Osteocyte (in vitro differentiated cells): ENCODE measurements at regions not wholly inside any gene's neighbourhood (a gene's known extent, or its start where the extent isn't known, plus 50 kb on each side); places are given as distances from the start of the nearest gene placed in this dataset.

ENCODE experiments used
- DNase-seq: peaks from one replicate; pipeline ENCODE4 v3.0.0; 2021; ENCODE audit warnings: mixed read lengths; ENCODE audit not compliant: unreplicated experiment; ENCODE audit errors: extremely low spot score
- H3K27ac Mint-ChIP-seq: one replicate; pipeline ENCODE4 v1.8.0; 2021; ENCODE audit warnings: mild to moderate bottlenecking, mixed read lengths; ENCODE audit not compliant: unreplicated experiment
- H3K27me3 Mint-ChIP-seq: one replicate; pipeline ENCODE4 v1.8.0; 2021; ENCODE audit warnings: mixed read lengths; ENCODE audit not compliant: unreplicated experiment
- H3K36me3 Mint-ChIP-seq: one replicate; pipeline ENCODE4 v1.8.0; 2021; ENCODE audit warnings: mixed read lengths; ENCODE audit not compliant: unreplicated experiment
- H3K4me1 Mint-ChIP-seq: one replicate; pipeline ENCODE4 v1.8.0; 2021; ENCODE audit warnings: mixed read lengths; ENCODE audit not compliant: unreplicated experiment
- H3K4me3 Mint-ChIP-seq: one replicate; pipeline ENCODE4 v1.8.0; 2021; ENCODE audit warnings: mild to moderate bottlenecking, moderate library complexity, mixed read lengths; ENCODE audit not compliant: unreplicated experiment
- H3K9me3 Mint-ChIP-seq: one replicate; pipeline ENCODE4 v1.8.0; 2021; ENCODE audit warnings: mixed read lengths; ENCODE audit not compliant: unreplicated experiment
- TF ChIP-seq, protein P1 (sequence below): fragments of 200-600 bp; sonication (generic); IDR thresholded peaks from 2 replicates; pipeline ENCODE4 v1.5.0; 2021; ENCODE audit warnings: antibody characterized with exemption, mild to moderate bottlenecking, moderate library complexity

- no peaks in the 10 kb centered on the region for H3K4me1 Mint-ChIP-seq
- H3K36me3 Mint-ChIP-seq, result no peaks in the 10 kb centered on the region
- TF ChIP-seq, protein P1, sequence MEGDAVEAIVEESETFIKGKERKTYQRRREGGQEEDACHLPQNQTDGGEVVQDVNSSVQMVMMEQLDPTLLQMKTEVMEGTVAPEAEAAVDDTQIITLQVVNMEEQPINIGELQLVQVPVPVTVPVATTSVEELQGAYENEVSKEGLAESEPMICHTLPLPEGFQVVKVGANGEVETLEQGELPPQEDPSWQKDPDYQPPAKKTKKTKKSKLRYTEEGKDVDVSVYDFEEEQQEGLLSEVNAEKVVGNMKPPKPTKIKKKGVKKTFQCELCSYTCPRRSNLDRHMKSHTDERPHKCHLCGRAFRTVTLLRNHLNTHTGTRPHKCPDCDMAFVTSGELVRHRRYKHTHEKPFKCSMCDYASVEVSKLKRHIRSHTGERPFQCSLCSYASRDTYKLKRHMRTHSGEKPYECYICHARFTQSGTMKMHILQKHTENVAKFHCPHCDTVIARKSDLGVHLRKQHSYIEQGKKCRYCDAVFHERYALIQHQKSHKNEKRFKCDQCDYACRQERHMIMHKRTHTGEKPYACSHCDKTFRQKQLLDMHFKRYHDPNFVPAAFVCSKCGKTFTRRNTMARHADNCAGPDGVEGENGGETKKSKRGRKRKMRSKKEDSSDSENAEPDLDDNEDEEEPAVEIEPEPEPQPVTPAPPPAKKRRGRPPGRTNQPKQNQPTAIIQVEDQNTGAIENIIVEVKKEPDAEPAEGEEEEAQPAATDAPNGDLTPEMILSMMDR, result peak; percentile 71
- no peak overlapping the region for H3K4me3 Mint-ChIP-seq
- no peak for DNase-seq
- no peak overlapping the region for H3K27ac Mint-ChIP-seq
- H3K9me3 Mint-ChIP-seq, result no peaks in the 10 kb centered on the region
- peaks cover 11% of the 10 kb centered on the region for H3K27me3 Mint-ChIP-seq
Measured at GRCh38 chr11:135033540-135033939, 621.5 kb upstream of the B3GAT1 start.

DNA sequence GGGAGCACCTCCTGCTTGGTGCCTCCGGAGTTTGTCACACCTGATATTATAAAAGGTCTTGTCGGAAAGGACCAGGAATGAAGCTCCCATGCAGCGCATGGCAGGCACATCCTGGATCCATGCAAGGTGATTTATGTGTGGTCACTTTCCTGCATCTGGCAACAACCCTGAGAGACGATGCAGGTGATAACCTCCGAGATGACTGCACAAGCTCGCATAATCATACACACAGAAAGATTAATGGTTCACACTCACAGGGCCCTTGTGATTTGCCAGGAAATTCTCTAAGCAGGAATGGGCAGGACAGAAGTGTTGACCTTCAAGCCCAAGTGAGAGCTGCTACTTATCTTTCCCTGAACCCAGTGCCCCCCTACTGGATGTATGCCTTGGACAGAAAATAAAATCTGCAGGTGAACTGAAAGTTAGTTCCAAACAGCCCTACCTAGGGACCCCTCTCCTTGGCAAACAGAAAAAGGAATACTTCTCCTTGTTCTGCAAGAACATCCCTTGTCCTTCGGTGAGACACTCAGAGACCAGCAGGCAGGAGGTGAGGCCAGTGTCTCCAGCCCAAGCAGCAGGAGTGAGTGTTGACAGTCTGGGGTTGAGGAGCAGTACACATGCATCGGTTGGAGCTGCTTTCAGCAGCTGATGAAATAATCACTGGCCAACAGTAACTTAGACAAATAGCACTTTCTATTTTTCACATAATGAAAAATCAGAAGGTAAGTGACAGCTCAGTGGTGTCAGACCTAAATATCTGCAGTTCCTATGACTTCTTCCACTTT is 619.4 kb upstream of the B3GAT1 start:
- H3K9me3 Mint-ChIP-seq, result no peaks in the 10 kb centered on the region
- H3K36me3 Mint-ChIP-seq, result no peaks in the 10 kb centered on the region
- no peak overlapping the region for H3K4me3 Mint-ChIP-seq
- H3K27me3 Mint-ChIP-seq, result peaks cover 11% of the 10 kb centered on the region
- DNase-seq, result no peak
- TF ChIP-seq, protein P1, result no peak
- H3K4me1 Mint-ChIP-seq, result no peaks in the 10 kb centered on the region
- H3K27ac Mint-ChIP-seq, result no peak overlapping the region

DNA sequence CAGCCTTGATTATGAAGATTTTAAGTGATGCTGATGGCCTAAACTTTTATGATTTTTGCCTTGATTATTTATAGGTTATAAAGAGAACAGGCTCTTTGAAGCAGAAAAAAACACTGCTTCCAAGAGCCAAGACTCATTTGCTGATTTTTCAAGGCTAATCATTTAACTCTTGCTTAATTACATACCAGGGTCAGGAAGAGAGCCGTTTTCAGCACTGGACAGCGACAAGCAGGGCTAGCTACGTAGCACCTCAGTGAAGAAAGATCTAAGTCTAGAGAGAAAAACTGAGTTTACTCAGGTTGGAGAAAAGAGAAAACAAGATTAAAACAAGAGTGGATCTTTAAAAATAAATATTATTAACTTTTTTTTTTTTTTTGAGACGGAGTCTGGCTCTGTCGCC is 615.4 kb upstream of the B3GAT1 start:
- H3K27me3 Mint-ChIP-seq, result peaks cover 2% of the 10 kb centered on the region
- H3K4me3 Mint-ChIP-seq, result no peak overlapping the region
- no peak for DNase-seq
- H3K9me3 Mint-ChIP-seq, result peaks cover 3% of the 10 kb centered on the region
- TF ChIP-seq, protein P1, result no peak
- H3K36me3 Mint-ChIP-seq, result no peaks in the 10 kb centered on the region
- H3K4me1 Mint-ChIP-seq, result no peaks in the 10 kb centered on the region
- no peak overlapping the region for H3K27ac Mint-ChIP-seq

- Mint-ChIP-seq H3K9me3 (peaks cover 3% of the 10 kb centered on the region), H3K4me3 (no peak overlapping the region), H3K4me1 (peaks cover 6% of the 10 kb centered on the region), H3K27ac (no peak overlapping the region), H3K36me3 (no peaks in the 10 kb centered on the region), H3K27me3 (no peaks in the 10 kb centered on the region)
- TF ChIP-seq, protein P1, result no peak
- no peak for DNase-seq
Measured at GRCh38 chr11:135023499-135023898, 611.5 kb upstream of the B3GAT1 start.

- Mint-ChIP-seq H3K27me3 (no peaks in the 10 kb centered on the region), H3K36me3 (no peaks in the 10 kb centered on the region), H3K27ac (no peak overlapping the region), H3K4me1 (peaks cover 6% of the 10 kb centered on the region), H3K9me3 (peaks cover 3% of the 10 kb centered on the region), H3K4me3 (no peak overlapping the region)
- DNase-seq, result no peak
- TF ChIP-seq, protein P1, result no peak
Measured at GRCh38 chr11:135022454-135022853, 610.4 kb upstream of the B3GAT1 start.
